ENCODE measurements at regions not wholly inside any gene's neighbourhood (a gene's known extent, or its start where the extent isn't known, plus 50 kb on each side); places are given as distances from the start of the nearest gene placed in this dataset.

DNA sequence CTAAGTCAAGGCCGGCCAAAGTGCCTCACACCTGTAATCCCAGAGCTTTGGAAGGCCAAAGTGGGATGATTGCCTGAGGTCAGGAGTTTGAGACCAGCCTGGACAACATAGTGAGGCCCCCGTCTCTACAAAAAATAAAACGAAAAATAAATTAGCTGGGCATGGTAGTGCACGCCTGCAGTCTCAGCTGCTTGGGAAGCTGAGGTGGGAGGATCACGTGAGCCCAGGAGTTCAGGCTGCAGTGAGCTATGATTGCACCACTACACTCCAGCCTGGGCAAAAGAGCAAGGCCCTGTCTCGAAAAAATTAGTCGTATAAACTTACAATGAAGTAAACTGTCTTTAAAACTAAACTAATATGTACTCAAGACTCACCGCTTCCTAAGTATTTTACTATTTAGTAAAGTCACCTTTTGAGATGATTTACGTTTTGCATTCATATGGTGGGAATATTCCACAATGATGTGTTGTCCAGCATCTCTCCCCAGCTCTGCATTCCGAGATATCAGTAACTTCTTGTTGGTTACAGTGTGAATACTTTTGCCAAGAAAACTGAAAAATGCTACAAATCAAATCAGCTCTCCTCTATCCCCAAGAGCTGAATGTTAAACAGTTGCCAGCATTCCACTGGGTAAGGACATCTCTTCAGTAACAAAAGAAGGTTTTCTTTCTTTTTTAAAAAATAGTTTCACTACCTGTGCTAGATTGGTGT is 84.9 kb upstream of the C21orf91 start:
- no peaks in the 10 kb centered on the region for H3F3A ChIP-seq (ENCODE audit: control insufficient read depth, insufficient read depth)
- TF ChIP-seq, protein P1, sequence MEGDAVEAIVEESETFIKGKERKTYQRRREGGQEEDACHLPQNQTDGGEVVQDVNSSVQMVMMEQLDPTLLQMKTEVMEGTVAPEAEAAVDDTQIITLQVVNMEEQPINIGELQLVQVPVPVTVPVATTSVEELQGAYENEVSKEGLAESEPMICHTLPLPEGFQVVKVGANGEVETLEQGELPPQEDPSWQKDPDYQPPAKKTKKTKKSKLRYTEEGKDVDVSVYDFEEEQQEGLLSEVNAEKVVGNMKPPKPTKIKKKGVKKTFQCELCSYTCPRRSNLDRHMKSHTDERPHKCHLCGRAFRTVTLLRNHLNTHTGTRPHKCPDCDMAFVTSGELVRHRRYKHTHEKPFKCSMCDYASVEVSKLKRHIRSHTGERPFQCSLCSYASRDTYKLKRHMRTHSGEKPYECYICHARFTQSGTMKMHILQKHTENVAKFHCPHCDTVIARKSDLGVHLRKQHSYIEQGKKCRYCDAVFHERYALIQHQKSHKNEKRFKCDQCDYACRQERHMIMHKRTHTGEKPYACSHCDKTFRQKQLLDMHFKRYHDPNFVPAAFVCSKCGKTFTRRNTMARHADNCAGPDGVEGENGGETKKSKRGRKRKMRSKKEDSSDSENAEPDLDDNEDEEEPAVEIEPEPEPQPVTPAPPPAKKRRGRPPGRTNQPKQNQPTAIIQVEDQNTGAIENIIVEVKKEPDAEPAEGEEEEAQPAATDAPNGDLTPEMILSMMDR (IDR thresholded peaks at IDR 0.05; ENCODE audit: low read depth, low read length, poor library complexity, severe bottlenecking): no peak
- TF ChIP-seq EZH2phosphoT487 (IDR thresholded peaks at IDR 0.05; ENCODE audit: borderline replicate concordance, low read length): no peak
- no peak overlapping the region for H3K4me3 ChIP-seq (ENCODE audit: low read length)
- no peaks in the 10 kb centered on the region for H3K9me2 ChIP-seq (replicated peaks; ENCODE audit: control insufficient read depth, low read length)
- no peaks in the 10 kb centered on the region for H3K9me3 ChIP-seq (ENCODE audit: control insufficient read depth, insufficient read depth, low read length)
- no peaks in the 10 kb centered on the region for H3K79me2 ChIP-seq (ENCODE audit: control insufficient read depth, low read length)
- no peaks in the 10 kb centered on the region for H3K4me1 ChIP-seq (ENCODE audit: control insufficient read depth, low read length)
- no peak overlapping the region for H3K27ac ChIP-seq (ENCODE audit: low read depth, low read length)
- no peak overlapping the region for H3K4me2 ChIP-seq (ENCODE audit: low read length)
- no peaks in the 10 kb centered on the region for H3K36me3 ChIP-seq (ENCODE audit: control insufficient read depth, low read length)
- H3K27me3 ChIP-seq (ENCODE audit: control insufficient read depth, low read length): no peaks in the 10 kb centered on the region
- H4K20me1 ChIP-seq (ENCODE audit: control insufficient read depth, insufficient read depth, low read depth, low read length): no peaks in the 10 kb centered on the region

- H3K27ac ChIP-seq (ENCODE audit: low read depth, low read length): no peak overlapping the region
- H4K20me1 ChIP-seq (ENCODE audit: control insufficient read depth, insufficient read depth, low read depth, low read length): no peaks in the 10 kb centered on the region
- no peaks in the 10 kb centered on the region for H3K27me3 ChIP-seq (ENCODE audit: control insufficient read depth, low read length)
- H3K9me2 ChIP-seq (replicated peaks; ENCODE audit: control insufficient read depth, low read length): no peaks in the 10 kb centered on the region
- H3K4me3 ChIP-seq (ENCODE audit: low read length): no peak overlapping the region
- H3K9me3 ChIP-seq (ENCODE audit: control insufficient read depth, insufficient read depth, low read length): no peaks in the 10 kb centered on the region
- H3K4me1 ChIP-seq (ENCODE audit: control insufficient read depth, low read length): no peaks in the 10 kb centered on the region
- H3K79me2 ChIP-seq (ENCODE audit: control insufficient read depth, low read length): no peaks in the 10 kb centered on the region
- H3F3A ChIP-seq (ENCODE audit: control insufficient read depth, insufficient read depth): no peaks in the 10 kb centered on the region
- no peaks in the 10 kb centered on the region for H3K36me3 ChIP-seq (ENCODE audit: control insufficient read depth, low read length)
- TF ChIP-seq, protein P1 (IDR thresholded peaks at IDR 0.05; ENCODE audit: low read depth, low read length, poor library complexity, severe bottlenecking): no peak
- TF ChIP-seq EZH2phosphoT487 (IDR thresholded peaks at IDR 0.05; ENCODE audit: borderline replicate concordance, low read length): no peak
- no peak overlapping the region for H3K4me2 ChIP-seq (ENCODE audit: low read length)
Observed at GRCh38 chr21:17903029-17903806, 84.1 kb upstream of the C21orf91 start.

- no peaks in the 10 kb centered on the region for H3K4me1 ChIP-seq (ENCODE audit: control insufficient read depth, low read length)
- TF ChIP-seq, protein P1 (IDR thresholded peaks at IDR 0.05; ENCODE audit: low read depth, low read length, poor library complexity, severe bottlenecking): no peak
- TF ChIP-seq EZH2phosphoT487 (IDR thresholded peaks at IDR 0.05; ENCODE audit: borderline replicate concordance, low read length): no peak
- no peaks in the 10 kb centered on the region for H3K9me3 ChIP-seq (ENCODE audit: control insufficient read depth, insufficient read depth, low read length)
- no peaks in the 10 kb centered on the region for H4K20me1 ChIP-seq (ENCODE audit: control insufficient read depth, insufficient read depth, low read depth, low read length)
- H3F3A ChIP-seq (ENCODE audit: control insufficient read depth, insufficient read depth): no peaks in the 10 kb centered on the region
- no peaks in the 10 kb centered on the region for H3K36me3 ChIP-seq (ENCODE audit: control insufficient read depth, low read length)
- no peaks in the 10 kb centered on the region for H3K79me2 ChIP-seq (ENCODE audit: control insufficient read depth, low read length)
- no peak overlapping the region for H3K27ac ChIP-seq (ENCODE audit: low read depth, low read length)
- H3K27me3 ChIP-seq (ENCODE audit: control insufficient read depth, low read length): no peaks in the 10 kb centered on the region
- H3K4me2 ChIP-seq (ENCODE audit: low read length): no peak overlapping the region
- no peak overlapping the region for H3K4me3 ChIP-seq (ENCODE audit: low read length)
- H3K9me2 ChIP-seq (replicated peaks; ENCODE audit: control insufficient read depth, low read length): no peaks in the 10 kb centered on the region
Observed at GRCh38 chr21:17901458-17902079, 82.4 kb upstream of the C21orf91 start.

All from DOHH2 (cell line).